ENCODE measurements at regions not wholly inside any gene's neighbourhood (a gene's known extent, or its start where the extent isn't known, plus 50 kb on each side); places are given as distances from the start of the nearest gene placed in this dataset.

DNA sequence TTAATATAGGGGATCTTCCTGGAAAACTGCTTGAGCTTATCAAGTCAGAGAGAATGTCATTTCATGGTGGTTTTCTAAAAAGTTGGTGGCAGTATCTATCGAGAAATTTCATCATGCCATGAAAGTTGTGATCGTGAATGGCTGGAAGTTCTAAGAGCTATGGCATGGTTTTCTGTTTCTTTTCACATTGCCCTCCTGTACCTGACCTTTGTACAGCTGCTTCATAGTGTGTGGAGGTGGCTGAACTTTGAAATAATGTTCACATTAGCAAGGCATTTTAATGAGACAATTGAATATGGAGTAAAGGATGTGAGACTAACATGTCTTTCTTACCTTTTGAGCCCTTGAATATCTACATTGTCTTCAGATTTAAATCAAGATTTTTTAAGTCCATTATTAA is 278.2 kb upstream of the ID4 start:
- no peak for TF ChIP-seq SMC3 (conservative IDR thresholded peaks at IDR 0.05; ENCODE audit: poor library complexity)
- no peak for TF ChIP-seq TAF1 (IDR thresholded peaks at IDR 0.05; ENCODE audit: low read depth)
- no peak for TF ChIP-seq REST (IDR thresholded peaks at IDR 0.05; ENCODE audit: borderline replicate concordance)
- TF ChIP-seq EZH2 (IDR thresholded peaks at IDR 0.05; ENCODE audit: borderline replicate concordance, insufficient read depth, low read length, poor library complexity, severe bottlenecking): no peak
- TF ChIP-seq POLR2AphosphoS5 (IDR thresholded peaks at IDR 0.05): no peak
- no peak for TF ChIP-seq RAD21 (conservative IDR thresholded peaks at IDR 0.05)
- TF ChIP-seq, protein P1, sequence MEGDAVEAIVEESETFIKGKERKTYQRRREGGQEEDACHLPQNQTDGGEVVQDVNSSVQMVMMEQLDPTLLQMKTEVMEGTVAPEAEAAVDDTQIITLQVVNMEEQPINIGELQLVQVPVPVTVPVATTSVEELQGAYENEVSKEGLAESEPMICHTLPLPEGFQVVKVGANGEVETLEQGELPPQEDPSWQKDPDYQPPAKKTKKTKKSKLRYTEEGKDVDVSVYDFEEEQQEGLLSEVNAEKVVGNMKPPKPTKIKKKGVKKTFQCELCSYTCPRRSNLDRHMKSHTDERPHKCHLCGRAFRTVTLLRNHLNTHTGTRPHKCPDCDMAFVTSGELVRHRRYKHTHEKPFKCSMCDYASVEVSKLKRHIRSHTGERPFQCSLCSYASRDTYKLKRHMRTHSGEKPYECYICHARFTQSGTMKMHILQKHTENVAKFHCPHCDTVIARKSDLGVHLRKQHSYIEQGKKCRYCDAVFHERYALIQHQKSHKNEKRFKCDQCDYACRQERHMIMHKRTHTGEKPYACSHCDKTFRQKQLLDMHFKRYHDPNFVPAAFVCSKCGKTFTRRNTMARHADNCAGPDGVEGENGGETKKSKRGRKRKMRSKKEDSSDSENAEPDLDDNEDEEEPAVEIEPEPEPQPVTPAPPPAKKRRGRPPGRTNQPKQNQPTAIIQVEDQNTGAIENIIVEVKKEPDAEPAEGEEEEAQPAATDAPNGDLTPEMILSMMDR (IDR thresholded peaks at IDR 0.05; ENCODE audit: poor library complexity, severe bottlenecking): no peak
- TF ChIP-seq EP300 (conservative IDR thresholded peaks at IDR 0.05; ENCODE audit: poor library complexity, severe bottlenecking): no peak
- no peak for TF ChIP-seq MXI1 (conservative IDR thresholded peaks at IDR 0.05; ENCODE audit: poor library complexity, severe bottlenecking)
- no peaks in the 10 kb centered on the region for H3K79me2 ChIP-seq (replicated peaks; ENCODE audit: insufficient read depth, low read length)
- H3K27me3 ChIP-seq (ENCODE audit: insufficient read depth, low read depth, low read length): no peaks in the 10 kb centered on the region
- H2AFZ ChIP-seq (ENCODE audit: low read depth, low read length): no peak overlapping the region
- no peaks in the 10 kb centered on the region for H3F3A ChIP-seq (ENCODE audit: insufficient read depth, low read length, poor library complexity, severe bottlenecking)
- H3K36me3 ChIP-seq (ENCODE audit: insufficient read depth, low read length): no peaks in the 10 kb centered on the region
- H4K20me1 ChIP-seq (ENCODE audit: insufficient read depth): no peaks in the 10 kb centered on the region
- H3K9me2 ChIP-seq (ENCODE audit: insufficient read depth, low read length): no peaks in the 10 kb centered on the region
- no peak overlapping the region for H3K4me2 ChIP-seq (ENCODE audit: low read length)
- no peak overlapping the region for H3K27ac ChIP-seq (ENCODE audit: low read length)
- H3K9me3 ChIP-seq (ENCODE audit: low read length): no peaks in the 10 kb centered on the region
- H3K9ac ChIP-seq (ENCODE audit: low read length): no peak overlapping the region
- H3K4me3 ChIP-seq (ENCODE audit: low read length): no peak overlapping the region

DNA sequence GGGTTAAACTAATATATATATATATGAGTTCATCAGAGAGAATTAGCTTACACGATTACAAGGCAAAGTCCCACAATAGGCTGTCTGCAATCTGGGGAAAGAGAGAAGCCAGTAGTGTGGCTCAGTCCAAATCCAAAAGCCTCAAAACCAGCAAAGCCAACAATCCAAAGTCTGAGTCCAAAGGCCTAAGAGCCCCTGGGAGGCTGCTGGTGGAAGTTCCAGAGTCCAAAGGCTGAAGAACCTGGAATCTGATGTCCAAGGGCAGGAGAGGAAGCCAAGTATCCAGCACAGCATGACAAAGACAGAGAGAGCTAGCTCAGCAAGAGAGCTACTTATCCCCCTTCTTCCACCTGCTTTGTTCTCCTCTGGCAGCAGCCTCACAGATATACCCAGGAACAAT is 274.7 kb upstream of the ID4 start:
- no peaks in the 10 kb centered on the region for H4K20me1 ChIP-seq (ENCODE audit: insufficient read depth)
- no peak overlapping the region for H3K9ac ChIP-seq (ENCODE audit: low read length)
- no peak overlapping the region for H3K4me2 ChIP-seq (ENCODE audit: low read length)
- H2AFZ ChIP-seq (ENCODE audit: low read depth, low read length): no peak overlapping the region
- no peaks in the 10 kb centered on the region for H3K79me2 ChIP-seq (replicated peaks; ENCODE audit: insufficient read depth, low read length)
- no peak overlapping the region for H3K4me3 ChIP-seq (ENCODE audit: low read length)
- H3K27ac ChIP-seq (ENCODE audit: low read length): no peak overlapping the region
- H3K27me3 ChIP-seq (ENCODE audit: insufficient read depth, low read depth, low read length): no peaks in the 10 kb centered on the region
- H3K9me2 ChIP-seq (ENCODE audit: insufficient read depth, low read length): no peaks in the 10 kb centered on the region
- no peaks in the 10 kb centered on the region for H3K9me3 ChIP-seq (ENCODE audit: low read length)
- H3F3A ChIP-seq (ENCODE audit: insufficient read depth, low read length, poor library complexity, severe bottlenecking): no peaks in the 10 kb centered on the region
- H3K36me3 ChIP-seq (ENCODE audit: insufficient read depth, low read length): no peaks in the 10 kb centered on the region
- TF ChIP-seq EP300 (conservative IDR thresholded peaks at IDR 0.05; ENCODE audit: poor library complexity, severe bottlenecking) (no peak), EZH2 (IDR thresholded peaks at IDR 0.05; ENCODE audit: borderline replicate concordance, insufficient read depth, low read length, poor library complexity, severe bottlenecking) (no peak), POLR2AphosphoS5 (IDR thresholded peaks at IDR 0.05) (no peak), SMC3 (conservative IDR thresholded peaks at IDR 0.05; ENCODE audit: poor library complexity) (no peak), MXI1 (conservative IDR thresholded peaks at IDR 0.05; ENCODE audit: poor library complexity, severe bottlenecking) (no peak), TAF1 (IDR thresholded peaks at IDR 0.05; ENCODE audit: low read depth) (no peak), REST (IDR thresholded peaks at IDR 0.05; ENCODE audit: borderline replicate concordance) (no peak), RAD21 (conservative IDR thresholded peaks at IDR 0.05) (no peak)
- TF ChIP-seq, protein P1 (IDR thresholded peaks at IDR 0.05; ENCODE audit: poor library complexity, severe bottlenecking): no peak
